ENCODE measurements at regions not wholly inside any gene's neighbourhood (a gene's known extent, or its start where the extent isn't known, plus 50 kb on each side); places are given as distances from the start of the nearest gene placed in this dataset.

GRCh38 chr2:16413947-16414346 lies 251.7 kb downstream of the CYRIA start:
- DNase-seq (ENCODE audit: low read depth, low spot score) = no peak

DNA sequence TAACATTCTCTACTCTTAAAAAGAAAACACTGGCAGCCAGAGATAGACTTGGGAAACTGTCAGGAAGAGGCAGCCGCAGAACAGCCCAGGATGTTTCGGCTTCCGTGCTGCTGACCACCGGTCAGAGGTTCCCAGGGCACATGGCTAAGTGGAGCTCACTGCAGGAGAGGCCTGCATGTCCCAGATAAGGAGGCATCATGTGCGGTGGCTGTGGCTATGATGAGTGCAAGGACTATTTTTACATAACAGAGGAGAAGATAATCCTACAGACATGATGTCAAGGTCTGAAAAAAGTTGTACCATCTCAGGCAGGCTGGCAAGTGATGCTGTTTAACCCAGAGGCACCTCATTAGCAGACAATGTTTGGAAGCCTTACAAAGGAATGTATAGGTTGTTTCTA lies 252.3 kb downstream of the CYRIA start:
- no peak for DNase-seq (ENCODE audit: low read depth, low spot score)

- DNase-seq (ENCODE audit: low read depth, low spot score) = no peak
Measured at GRCh38 chr2:16412321-16413030, 253.2 kb downstream of the CYRIA start.

DNA sequence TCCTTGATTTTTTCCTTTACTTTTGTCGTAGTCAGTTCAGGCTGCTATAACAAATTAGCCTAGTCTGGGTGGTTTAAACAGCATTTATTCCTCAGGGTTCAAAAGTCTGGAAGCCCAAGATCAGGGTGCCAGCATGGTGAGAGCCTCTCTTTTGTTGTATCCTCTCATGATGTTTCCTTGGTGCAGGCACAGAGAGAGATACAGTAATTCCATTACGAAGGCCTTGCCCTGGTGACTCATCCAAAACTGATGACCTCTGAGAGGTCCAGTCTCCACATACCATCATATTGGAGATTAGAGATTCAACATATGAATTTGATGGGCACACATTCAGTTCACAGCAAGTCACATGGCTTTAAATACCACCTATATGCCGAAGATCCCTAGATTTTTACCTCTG lies 253.8 kb downstream of the CYRIA start:
- DNase-seq (ENCODE audit: low read depth, low spot score) = no peak

GRCh38 chr2:16409849-16410248 lies 255.8 kb downstream of the CYRIA start:
- DNase-seq (ENCODE audit: low read depth, low spot score) = no peak

DNA sequence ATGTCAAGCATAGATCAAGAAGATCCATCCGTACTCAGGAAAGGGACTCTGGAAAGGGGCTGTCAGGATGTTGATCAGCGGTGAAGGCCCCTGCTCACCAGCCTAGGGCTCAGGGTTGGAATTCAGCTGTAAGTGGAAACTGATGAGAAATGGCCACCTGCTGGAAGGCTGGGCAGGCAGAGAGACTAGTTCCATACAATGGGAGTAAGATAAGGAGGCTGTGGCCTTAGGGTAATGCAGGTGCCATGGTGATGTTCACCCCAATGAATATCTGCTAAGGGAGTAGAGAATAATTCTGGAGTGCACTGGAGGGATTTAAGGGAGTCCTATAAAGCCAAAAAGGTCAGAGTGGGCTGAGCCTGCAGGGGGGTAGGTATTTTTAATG lies 256.6 kb downstream of the CYRIA start:
- DNase-seq (ENCODE audit: low read depth, low spot score) = no peak

GRCh38 chr2:16408331-16409005 lies 257.2 kb downstream of the CYRIA start:
- no peak for DNase-seq (ENCODE audit: low read depth, low spot score)

DNA sequence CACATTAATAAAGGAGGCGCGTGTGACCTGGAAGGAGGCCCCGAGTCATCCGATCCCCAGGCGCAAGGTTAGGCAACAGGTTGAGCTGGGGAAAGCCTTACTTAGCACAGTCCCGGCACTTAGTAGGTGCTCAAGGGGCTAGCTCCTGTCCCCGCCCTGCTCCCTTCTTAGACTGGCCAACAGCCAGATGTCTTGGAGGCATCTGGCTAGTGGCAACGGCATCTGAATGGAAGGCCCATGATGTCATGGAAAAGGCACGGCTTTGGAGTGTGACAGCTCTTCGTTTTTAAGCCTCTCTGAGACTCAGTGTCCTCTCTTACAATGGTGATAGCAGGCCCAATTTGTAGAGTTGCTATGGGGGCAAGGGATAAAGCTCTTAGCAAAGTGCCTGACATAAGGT lies 258.3 kb downstream of the CYRIA start:
- DNase-seq (ENCODE audit: low read depth, low spot score) = no peak

DNA sequence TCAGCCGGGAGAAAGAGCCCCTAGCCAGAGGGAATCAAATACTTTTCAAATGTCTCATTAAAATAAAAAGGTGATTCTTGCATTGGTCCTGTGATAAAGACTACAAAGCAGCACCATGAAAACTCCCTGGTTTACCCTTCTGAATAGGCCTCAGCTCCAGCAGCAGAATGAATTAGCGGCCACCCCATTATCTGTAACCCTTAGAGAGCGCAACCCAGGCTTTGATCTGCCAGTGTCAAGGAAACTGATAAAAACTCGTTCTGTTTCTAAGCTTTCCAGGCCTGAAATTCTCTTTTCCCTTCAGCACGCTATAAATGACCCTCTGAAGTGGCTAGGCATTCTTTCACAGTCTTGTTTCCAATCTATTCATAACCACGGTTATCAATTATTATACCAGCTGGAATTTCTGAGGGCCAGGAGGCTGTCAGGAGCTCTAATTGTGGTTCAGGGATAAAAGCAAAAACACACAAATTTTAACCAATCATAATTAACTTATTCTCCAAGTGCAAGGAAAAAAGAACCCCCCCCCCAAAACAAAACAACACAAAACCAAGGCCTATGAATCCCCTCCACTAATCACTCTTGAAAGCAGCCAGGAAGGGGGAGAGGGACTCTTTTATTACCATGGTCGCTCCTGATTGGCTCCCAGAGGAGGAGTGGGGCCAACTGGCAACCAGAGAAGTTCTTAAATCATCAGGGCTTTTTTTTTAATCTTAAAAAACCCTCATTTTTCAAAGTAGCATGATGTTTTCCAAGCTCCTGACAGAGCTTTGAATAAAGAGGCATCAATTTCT lies 258.9 kb downstream of the CYRIA start:
- DNase-seq (ENCODE audit: low read depth, low spot score) = no peak

DNA sequence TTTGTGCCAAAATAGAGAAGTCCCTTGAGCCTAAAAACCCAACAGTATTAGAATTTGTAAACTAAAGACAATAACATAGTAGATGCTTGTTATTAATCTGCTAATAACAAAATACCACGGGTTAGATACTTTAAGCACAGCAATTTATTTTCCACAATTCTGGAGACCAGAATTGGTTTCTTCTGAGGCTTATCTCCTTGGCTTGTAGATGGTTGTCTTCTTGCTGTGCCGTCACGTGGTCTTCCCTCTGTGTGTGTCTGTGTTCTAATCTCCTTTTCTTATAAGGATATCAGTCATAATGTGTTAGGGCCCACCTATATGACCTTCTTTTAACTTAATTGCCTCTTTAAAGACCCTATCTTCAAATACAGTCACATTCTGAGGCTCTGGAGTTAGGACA lies 260.1 kb downstream of the CYRIA start:
- DNase-seq (ENCODE audit: low read depth, low spot score) = no peak

GRCh38 chr2:16404551-16405300 lies 260.9 kb downstream of the CYRIA start:
- DNase-seq (ENCODE audit: low read depth, low spot score) = no peak

DNA sequence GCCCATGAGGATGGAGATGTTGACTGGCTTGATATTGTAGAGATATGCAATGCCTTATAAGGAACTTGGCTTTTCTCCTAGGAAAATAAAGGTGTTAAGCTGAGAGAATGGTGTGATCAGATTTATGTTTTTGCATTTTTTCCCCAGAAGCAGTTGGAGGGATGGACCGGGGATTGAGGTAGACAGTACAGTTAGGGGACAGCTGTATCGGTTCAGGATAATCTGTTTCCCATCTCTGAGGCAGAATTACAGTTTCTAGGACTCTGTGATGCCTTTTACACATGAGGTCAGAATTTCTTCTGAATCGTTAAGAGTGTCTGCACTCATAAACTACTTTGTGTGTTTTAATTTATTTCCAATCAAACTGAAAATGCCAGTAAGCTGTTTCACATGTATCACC lies 261.5 kb downstream of the CYRIA start:
- no peak for DNase-seq (ENCODE audit: low read depth, low spot score)

DNA sequence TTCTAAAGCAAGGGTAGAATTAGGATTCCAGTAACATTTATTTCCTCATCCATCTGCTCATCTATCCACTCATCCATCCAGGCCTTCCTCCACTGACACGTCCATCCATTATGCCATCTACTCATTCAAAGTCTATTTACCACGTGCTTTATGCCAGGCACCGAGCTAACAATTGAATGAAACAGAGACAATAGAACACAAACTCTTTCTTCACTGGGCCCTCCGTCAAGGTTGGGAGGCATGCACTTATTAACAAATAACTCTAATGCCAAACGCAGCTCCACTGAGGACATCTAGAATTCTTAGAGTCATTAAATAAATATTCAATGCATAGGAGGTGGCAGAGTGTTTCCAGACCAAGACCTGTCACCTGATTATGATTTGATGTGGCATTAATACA lies 262.7 kb downstream of the CYRIA start:
- no peak for DNase-seq (ENCODE audit: low read depth, low spot score)

DNA sequence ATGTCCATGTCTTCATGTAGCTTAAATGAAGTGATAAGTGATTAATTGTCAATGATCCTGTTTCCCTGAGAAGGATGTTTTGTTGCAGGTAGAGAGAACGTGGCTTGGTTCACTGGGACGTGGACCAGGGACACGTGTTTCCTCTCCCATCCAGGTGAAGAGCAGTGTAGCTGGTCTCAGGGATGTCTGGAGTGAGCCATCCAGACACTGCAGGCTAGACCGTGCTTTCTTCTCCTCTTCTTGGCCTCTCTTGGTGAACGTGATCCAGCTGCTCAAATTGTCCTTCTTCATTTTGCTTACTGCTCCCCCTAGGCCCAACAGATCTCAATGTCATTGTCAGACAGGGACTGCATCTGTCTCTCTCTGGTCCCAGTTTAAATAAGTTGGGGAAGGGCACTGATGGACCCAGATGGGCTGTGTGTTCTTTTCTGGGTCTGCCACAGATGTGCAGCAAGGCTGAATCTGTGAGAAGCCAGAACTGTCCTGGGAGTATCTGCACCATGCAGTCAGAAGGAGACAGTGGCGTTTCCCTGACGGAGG lies 263.8 kb downstream of the CYRIA start:
- no peak for DNase-seq (ENCODE audit: low read depth, low spot score)

GRCh38 chr2:16400127-16400623 lies 265.5 kb downstream of the CYRIA start:
- DNase-seq (ENCODE audit: low read depth, low spot score) = no peak

DNA sequence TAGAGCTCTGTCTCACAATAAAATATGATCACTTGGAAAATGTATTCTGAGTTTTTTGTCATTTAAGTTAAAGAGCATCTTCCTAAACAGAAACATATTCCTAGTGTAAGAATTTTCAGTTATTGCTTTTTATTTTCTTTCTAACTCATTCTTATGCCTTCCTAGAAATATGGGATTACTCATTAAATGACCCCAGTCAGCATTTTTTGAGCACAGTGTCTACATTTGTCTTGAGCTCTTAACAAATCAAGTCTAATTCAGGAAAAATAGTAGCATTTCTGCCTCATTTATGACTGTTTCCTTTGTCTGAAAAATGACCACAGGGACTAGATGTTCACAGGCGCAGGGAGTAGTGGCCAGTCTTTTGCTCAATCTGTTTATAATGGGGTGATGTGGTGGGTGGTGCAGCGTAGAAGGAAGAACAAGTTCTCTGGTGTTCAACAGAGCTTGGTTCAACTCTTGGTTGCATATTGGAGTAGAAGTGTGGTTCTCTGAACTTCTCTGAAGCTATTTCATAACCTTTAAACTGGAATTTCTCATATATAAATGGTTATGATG lies 267.1 kb downstream of the CYRIA start:
- no peak for DNase-seq (ENCODE audit: low read depth, low spot score)

GRCh38 chr2:16397681-16398475 lies 267.8 kb downstream of the CYRIA start:
- no peak for DNase-seq (ENCODE audit: low read depth, low spot score)

DNA sequence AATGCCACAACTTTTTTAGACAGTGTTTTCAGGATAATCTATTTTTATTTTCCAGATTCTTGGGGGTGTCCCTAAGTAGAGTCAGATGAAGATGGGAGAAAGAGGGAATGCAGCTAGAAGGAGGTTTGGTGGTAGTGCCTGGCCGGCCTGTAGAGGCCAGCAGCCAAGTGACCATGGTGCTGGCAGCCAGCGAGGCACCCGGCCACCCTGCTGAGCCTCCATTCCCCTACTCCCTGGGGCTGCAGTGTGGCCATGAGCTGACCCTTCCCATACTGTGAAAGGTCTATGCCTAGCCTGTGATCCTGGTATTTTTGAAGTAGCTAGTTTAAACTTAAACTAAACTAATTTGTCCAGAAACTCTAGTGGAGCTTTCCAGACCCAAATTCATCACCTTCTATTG lies 268.6 kb downstream of the CYRIA start:
- no peak for DNase-seq (ENCODE audit: low read depth, low spot score)

GRCh38 chr2:16396171-16396570 lies 269.5 kb downstream of the CYRIA start:
- no peak for DNase-seq (ENCODE audit: low read depth, low spot score)

DNA sequence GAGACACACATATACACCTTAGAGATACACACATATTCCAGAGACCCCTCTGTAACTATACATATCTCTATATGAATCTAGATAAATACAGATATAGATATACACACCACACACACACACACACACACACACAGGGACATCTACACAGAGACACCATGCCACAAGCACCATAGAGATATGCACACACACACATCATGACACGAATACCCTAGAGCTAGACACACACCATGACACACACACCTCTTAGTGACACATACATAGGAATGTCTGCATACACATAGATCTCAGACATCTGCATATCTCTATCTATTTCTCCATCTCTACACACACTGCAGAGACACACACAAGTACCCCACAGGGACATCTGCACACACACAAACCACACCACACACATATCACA lies 270.0 kb downstream of the CYRIA start:
- DNase-seq (ENCODE audit: low read depth, low spot score) = no peak
